H9 (cell line): ENCODE measurements at regions not wholly inside any gene's neighbourhood (a gene's known extent, or its start where the extent isn't known, plus 50 kb on each side); places are given as distances from the start of the nearest gene placed in this dataset.

Experiments used
- DNase-seq: peaks from one replicate; pipeline ENCODE4 v3.0.0-alpha.2; 2017
- H2AFZ ChIP-seq: one replicate; pipeline ENCODE4 v1.6.1; 2013; ENCODE audit warnings: mild to moderate bottlenecking, low read length, control low read depth, moderate library complexity
- H2AK5ac ChIP-seq: 2 replicates; pipeline ENCODE4 v1.6.1; 2013; ENCODE audit warnings: low read length, control low read depth, mixed read lengths; ENCODE audit not compliant: insufficient read length
- H2BK120ac ChIP-seq: one replicate; pipeline ENCODE4 v1.6.1; 2013; ENCODE audit warnings: low read depth, mild to moderate bottlenecking, low read length, control low read depth, inconsistent platforms; ENCODE audit not compliant: poor library complexity, severe bottlenecking
- H2BK12ac ChIP-seq: 2 replicates; pipeline ENCODE4 v1.6.1; 2013; ENCODE audit warnings: low read length, control low read depth, mixed read lengths, low read depth; ENCODE audit not compliant: insufficient read length
- H2BK15ac ChIP-seq: 2 replicates; pipeline ENCODE4 v1.6.1; 2013; ENCODE audit warnings: low read depth, low read length, control low read depth
- H2BK20ac ChIP-seq: one replicate; pipeline ENCODE4 v1.6.1; 2013; ENCODE audit warnings: low read depth, mild to moderate bottlenecking, low read length, control low read depth, inconsistent platforms; ENCODE audit not compliant: poor library complexity, severe bottlenecking
- H2BK5ac ChIP-seq: 2 replicates; pipeline ENCODE4 v1.6.1; 2013; ENCODE audit warnings: low read length, control low read depth, mixed read lengths; ENCODE audit not compliant: insufficient read length
- H3K14ac ChIP-seq: 2 replicates; pipeline ENCODE4 v1.6.1; 2013; ENCODE audit warnings: low read length, control low read depth; ENCODE audit not compliant: insufficient read depth
- H3K18ac ChIP-seq: 2 replicates; pipeline ENCODE4 v1.6.1; 2013; ENCODE audit warnings: low read depth, mild to moderate bottlenecking, mixed read lengths, low read length, control low read depth; ENCODE audit not compliant: insufficient read length
- H3K23ac ChIP-seq: 2 replicates; pipeline ENCODE4 v1.6.1; 2013; ENCODE audit warnings: low read length, control low read depth, mixed read lengths, low read depth; ENCODE audit not compliant: insufficient read length
- H3K23me2 ChIP-seq: 2 replicates; pipeline ENCODE4 v1.6.1; 2013; ENCODE audit warnings: low read depth, mild to moderate bottlenecking, mixed read lengths, low read length, control low read depth; ENCODE audit not compliant: insufficient read length, poor library complexity, severe bottlenecking
- H3K27ac ChIP-seq: 2 replicates; pipeline ENCODE4 v1.5.1; 2013; ENCODE audit warnings: low read length, control low read depth, mixed read lengths, low read depth; ENCODE audit not compliant: insufficient read length
- H3K27me3 ChIP-seq: 2 replicates; pipeline ENCODE4 v1.6.1; 2013; ENCODE audit warnings: low read length, control low read depth, inconsistent platforms; ENCODE audit not compliant: insufficient read depth
- H3K4ac ChIP-seq: 2 replicates; pipeline ENCODE4 v1.6.1; 2013; ENCODE audit warnings: low read depth, mild to moderate bottlenecking, control low read depth, inconsistent platforms, low read length, moderate library complexity
- H3K4me1 ChIP-seq: 2 replicates; pipeline ENCODE4 v1.6.1; 2013; ENCODE audit warnings: low read length, control low read depth, inconsistent platforms; ENCODE audit not compliant: insufficient read depth
- H3K4me2 ChIP-seq: 2 replicates; pipeline ENCODE4 v1.6.1; 2013; ENCODE audit warnings: low read length, control low read depth, mixed read lengths; ENCODE audit not compliant: insufficient read length, insufficient read depth
- H3K56ac ChIP-seq: 2 replicates; pipeline ENCODE4 v1.6.1; 2013; ENCODE audit warnings: low read depth, mild to moderate bottlenecking, mixed read lengths, low read length, control low read depth; ENCODE audit not compliant: insufficient read length
- H3K79me1 ChIP-seq: 2 replicates; pipeline ENCODE4 v1.6.1; 2013; ENCODE audit warnings: low read depth, mild to moderate bottlenecking, moderate library complexity, low read length, control low read depth, inconsistent platforms; ENCODE audit not compliant: insufficient read depth, poor library complexity, severe bottlenecking
- H3K79me2 ChIP-seq: 2 replicates; pipeline ENCODE4 v1.6.1; 2013; ENCODE audit warnings: low read length, control low read depth, inconsistent platforms; ENCODE audit not compliant: insufficient read depth
- H3K9ac ChIP-seq: 2 replicates; pipeline ENCODE4 v1.6.1; 2013; ENCODE audit warnings: low read length, control low read depth, mixed read lengths; ENCODE audit not compliant: insufficient read length; ENCODE audit errors: extremely low read depth
- H3K9me3 ChIP-seq: one replicate; pipeline ENCODE4 v1.6.1; 2013; ENCODE audit warnings: low read depth, low read length, inconsistent platforms; ENCODE audit not compliant: control insufficient read depth
- H3T11ph ChIP-seq: one replicate; pipeline ENCODE4 v1.6.1; 2013; ENCODE audit warnings: mild to moderate bottlenecking, low read length, control low read depth, inconsistent platforms
- H4K20me1 ChIP-seq: one replicate; pipeline ENCODE4 v1.6.1; 2013; ENCODE audit not compliant: control insufficient read depth, insufficient read length, insufficient read depth
- H4K5ac ChIP-seq: 2 replicates; pipeline ENCODE4 v1.6.1; 2013; ENCODE audit warnings: low read depth, mild to moderate bottlenecking, mixed read lengths, low read length, control low read depth; ENCODE audit not compliant: insufficient read length
- H4K8ac ChIP-seq: replicated peaks from 2 replicates; pipeline ENCODE4 v1.6.1; 2013; ENCODE audit warnings: low read length, control low read depth, mixed read lengths, low read depth; ENCODE audit not compliant: insufficient read length
- H4K91ac ChIP-seq: 2 replicates; pipeline ENCODE4 v1.6.1; 2013; ENCODE audit warnings: low read depth, mild to moderate bottlenecking, moderate library complexity, mixed read lengths, low read length, control low read depth; ENCODE audit not compliant: insufficient read length
- H3K27ac Mint-ChIP-seq, 3 experiments: 2 replicates in 2 of 3; 3 replicates in 1 of 3; pipeline ENCODE4 v1.8.0; 2020 to 2021; ENCODE audit warnings: mixed read lengths in 3 of 3, mild to moderate bottlenecking in 1 of 3, moderate library complexity in 1 of 3
- H3K27me3 Mint-ChIP-seq: 2 replicates; pipeline ENCODE4 v1.8.0; 2021; ENCODE audit warnings: low read depth, mild to moderate bottlenecking, moderate library complexity, mixed read lengths
- H3K36me3 Mint-ChIP-seq, 3 experiments: 2 replicates in 2 of 3; 3 replicates in 1 of 3; pipeline ENCODE4 v1.8.0; 2020 to 2021; ENCODE audit warnings: low read depth in 3 of 3, mixed read lengths in 3 of 3; ENCODE audit not compliant: insufficient read depth in 1 of 3
- H3K4me1 Mint-ChIP-seq, 2 experiments: 2 replicates each; pipeline ENCODE4 v1.8.0; 2020; ENCODE audit warnings: mixed read lengths in 2 of 2
- H3K4me3 Mint-ChIP-seq, 2 experiments: 2 replicates in 1 of 2; 3 replicates in 1 of 2; pipeline ENCODE4 v1.8.0; 2020 to 2021; ENCODE audit warnings: mild to moderate bottlenecking in 2 of 2, mixed read lengths in 2 of 2, moderate library complexity in 1 of 2
- H3K9me3 Mint-ChIP-seq, 2 experiments: 2 replicates in 1 of 2; 3 replicates in 1 of 2; pipeline ENCODE4 v1.8.0; 2020; ENCODE audit warnings: mild to moderate bottlenecking in 2 of 2, mixed read lengths in 2 of 2, moderate library complexity in 1 of 2
- CTCF ChIP-seq: fragments of 200-600 bp; sonication (generic); conservative IDR thresholded peaks from 3 replicates; pipeline ENCODE4 v1.8.0; 2021; ENCODE audit warnings: antibody characterized with exemption, mild to moderate bottlenecking

DNA sequence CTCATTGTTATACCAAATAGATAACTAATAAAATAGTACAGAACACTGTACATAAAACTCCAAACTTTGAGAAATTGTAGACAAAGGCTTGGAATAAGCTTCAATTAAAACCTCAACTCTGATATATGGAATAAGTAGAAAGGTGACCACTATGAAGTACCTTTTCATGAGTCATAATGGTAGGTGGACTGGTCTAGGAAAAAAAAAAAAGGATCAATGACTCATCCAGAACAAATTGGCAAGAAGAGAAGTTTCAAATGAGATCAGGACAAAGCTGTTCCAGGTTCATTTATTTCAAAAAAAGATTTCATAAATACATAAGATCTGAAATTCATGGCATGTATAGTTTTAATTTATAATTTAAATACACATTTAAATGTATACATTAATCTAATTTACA is 769.7 kb downstream of the SUCLG1 start:
- H3K56ac ChIP-seq: no peak overlapping the region
- no peak overlapping the region for H2BK5ac ChIP-seq
- H3K4ac ChIP-seq: no peak overlapping the region
- H3K79me1 ChIP-seq: no peaks in the 10 kb centered on the region
- no peaks in the 10 kb centered on the region for H3K36me3 Mint-ChIP-seq
- H3K4me1 Mint-ChIP-seq: no peaks in the 10 kb centered on the region
- DNase-seq: no peak
- H2AK5ac ChIP-seq: no peak overlapping the region
- no peak overlapping the region for H2BK15ac ChIP-seq
- H3K27ac Mint-ChIP-seq: no peak overlapping the region
- no peaks in the 10 kb centered on the region for H4K20me1 ChIP-seq
- H3K27ac ChIP-seq: no peak overlapping the region
- no peaks in the 10 kb centered on the region for H3K27me3 ChIP-seq
- no peak overlapping the region for H3K4me3 Mint-ChIP-seq
- H2BK120ac ChIP-seq: no peak overlapping the region
- no peak overlapping the region for H3K23ac ChIP-seq
- no peak overlapping the region for H4K91ac ChIP-seq
- H3K27me3 Mint-ChIP-seq: no peaks in the 10 kb centered on the region
- no peak overlapping the region for H3T11ph ChIP-seq
- H3K79me2 ChIP-seq: no peaks in the 10 kb centered on the region
- H3K23me2 ChIP-seq: no peaks in the 10 kb centered on the region
- H3K9me3 ChIP-seq: no peaks in the 10 kb centered on the region
- H4K5ac ChIP-seq: no peak overlapping the region
- no peak overlapping the region for H2BK12ac ChIP-seq
- H3K14ac ChIP-seq: no peak overlapping the region
- no peak overlapping the region for H3K4me2 ChIP-seq
- H2AFZ ChIP-seq: no peak overlapping the region
- no peak for TF ChIP-seq CTCF
- H3K9me3 Mint-ChIP-seq: no peaks in the 10 kb centered on the region; a peak in 1 of 5 replicates
- H4K8ac ChIP-seq: no peak overlapping the region
- H2BK20ac ChIP-seq: no peak overlapping the region
- no peaks in the 10 kb centered on the region for H3K4me1 ChIP-seq
- no peak overlapping the region for H3K9ac ChIP-seq
- no peak overlapping the region for H3K18ac ChIP-seq
